ENCODE measurements at regions not wholly inside any gene's neighbourhood (a gene's known extent, or its start where the extent isn't known, plus 50 kb on each side); places are given as distances from the start of the nearest gene placed in this dataset.

DNA sequence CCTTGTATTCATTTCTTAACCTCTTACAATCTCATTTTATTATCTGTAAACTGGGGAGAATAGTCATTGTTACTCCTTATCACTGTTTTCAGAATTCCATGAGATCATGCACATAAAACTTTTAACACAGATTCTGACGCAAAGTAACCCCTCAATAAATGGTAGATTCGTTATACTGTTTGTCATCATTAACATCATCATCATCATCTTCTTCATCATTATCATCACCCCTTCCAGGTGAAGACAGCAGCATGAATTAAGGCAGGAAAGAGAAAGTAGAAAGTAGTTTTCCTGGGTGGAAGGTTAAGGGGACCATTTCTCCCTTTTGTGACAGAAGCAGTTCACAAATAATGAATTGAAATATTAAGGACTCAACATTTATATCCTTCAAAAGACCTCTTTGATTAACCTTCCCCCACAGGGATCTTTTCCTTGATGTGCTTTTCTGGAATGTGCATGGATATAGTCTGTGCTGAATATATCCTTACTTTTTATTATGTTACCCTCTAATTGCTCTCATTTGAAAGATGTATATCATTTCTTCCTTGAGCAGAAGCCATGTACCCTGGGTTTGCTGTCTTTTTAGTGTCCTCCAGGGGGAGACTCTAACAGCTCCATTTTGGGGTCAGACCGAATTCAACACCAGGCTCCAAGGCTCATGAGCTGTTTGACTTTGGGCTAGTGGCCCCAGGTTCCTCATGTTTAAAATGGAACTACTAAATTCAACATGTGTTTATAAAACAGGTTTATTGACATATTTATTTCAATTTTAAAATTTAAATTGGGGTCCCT is 1029.9 kb upstream of the WWC1 start:
- Mint-ChIP-seq H3K9me3 (no peaks in the 10 kb centered on the region), H3K36me3 (no peaks in the 10 kb centered on the region), H3K27me3 (no peaks in the 10 kb centered on the region), H3K4me1 (no peaks in the 10 kb centered on the region), H3K27ac (no peak overlapping the region), H3K4me3 (no peak overlapping the region)
- no peak for ATAC-seq

DNA sequence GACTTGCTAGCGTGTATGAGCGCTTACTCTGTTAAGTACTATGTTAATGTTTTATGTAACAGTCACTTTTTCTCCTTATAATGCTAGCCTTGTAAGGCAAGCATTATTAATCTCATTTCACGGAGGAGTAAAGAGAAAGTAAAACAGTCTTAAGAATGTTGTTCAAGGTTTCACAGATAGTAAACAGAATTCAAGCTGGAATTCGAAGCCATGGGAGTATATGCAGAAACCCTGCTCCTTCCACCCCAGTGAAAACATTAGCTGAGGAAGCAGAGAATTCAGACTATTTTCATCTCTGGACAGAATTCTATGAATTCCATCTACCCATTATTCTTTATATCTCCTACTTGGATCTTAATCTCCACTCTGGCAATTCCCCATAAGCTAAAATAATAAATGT is 1028.3 kb upstream of the WWC1 start:
- Mint-ChIP-seq H3K27ac (no peak overlapping the region), H3K36me3 (no peaks in the 10 kb centered on the region), H3K9me3 (no peaks in the 10 kb centered on the region), H3K27me3 (no peaks in the 10 kb centered on the region), H3K4me3 (no peak overlapping the region), H3K4me1 (no peaks in the 10 kb centered on the region)
- ATAC-seq: no peak

DNA sequence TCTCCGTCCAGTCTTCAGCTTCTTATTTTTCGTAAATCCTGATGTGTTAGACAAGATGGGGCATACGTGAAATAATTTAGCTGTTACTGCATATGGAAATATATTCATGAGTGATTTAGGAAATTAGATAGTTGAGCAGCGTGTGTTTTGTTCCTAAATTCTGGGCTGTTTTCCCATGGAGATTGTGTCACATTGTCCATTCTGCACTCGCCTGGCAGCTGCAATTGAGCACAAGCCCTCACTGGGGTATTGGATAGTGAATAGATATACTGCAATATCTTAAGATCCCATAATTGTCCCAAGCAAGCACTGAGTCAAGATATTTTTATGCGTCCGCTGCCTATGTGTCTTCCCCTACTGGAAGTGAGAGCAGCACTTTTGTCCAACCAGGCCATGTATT is 1027.1 kb upstream of the WWC1 start:
- H3K4me3 Mint-ChIP-seq: no peak overlapping the region
- no peaks in the 10 kb centered on the region for H3K9me3 Mint-ChIP-seq
- H3K27ac Mint-ChIP-seq: no peak overlapping the region
- no peaks in the 10 kb centered on the region for H3K4me1 Mint-ChIP-seq
- ATAC-seq: no peak
- no peaks in the 10 kb centered on the region for H3K36me3 Mint-ChIP-seq
- no peaks in the 10 kb centered on the region for H3K27me3 Mint-ChIP-seq

DNA sequence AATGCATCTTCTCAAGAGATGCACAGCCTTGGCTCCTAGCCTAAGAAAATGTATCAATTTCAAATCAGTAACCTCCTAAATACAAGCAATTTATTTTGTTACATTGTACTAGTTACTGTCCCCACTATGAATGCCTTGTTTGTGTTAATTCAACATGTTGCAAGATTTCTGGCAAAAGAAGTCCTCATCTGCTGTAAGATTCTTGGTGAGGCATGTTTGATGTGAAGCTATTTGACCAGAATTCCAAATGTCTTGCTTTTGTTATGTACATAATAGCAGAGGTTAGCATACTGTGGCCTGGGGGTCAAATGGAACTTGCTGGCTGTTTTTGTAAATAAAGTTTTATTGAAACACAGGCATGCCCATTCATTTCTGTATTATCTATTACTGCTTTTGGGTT is 1023.1 kb upstream of the WWC1 start:
- no peak overlapping the region for H3K4me3 Mint-ChIP-seq
- no peaks in the 10 kb centered on the region for H3K36me3 Mint-ChIP-seq
- ATAC-seq: no peak
- no peaks in the 10 kb centered on the region for H3K4me1 Mint-ChIP-seq
- no peak overlapping the region for H3K27ac Mint-ChIP-seq
- no peaks in the 10 kb centered on the region for H3K9me3 Mint-ChIP-seq
- no peaks in the 10 kb centered on the region for H3K27me3 Mint-ChIP-seq

DNA sequence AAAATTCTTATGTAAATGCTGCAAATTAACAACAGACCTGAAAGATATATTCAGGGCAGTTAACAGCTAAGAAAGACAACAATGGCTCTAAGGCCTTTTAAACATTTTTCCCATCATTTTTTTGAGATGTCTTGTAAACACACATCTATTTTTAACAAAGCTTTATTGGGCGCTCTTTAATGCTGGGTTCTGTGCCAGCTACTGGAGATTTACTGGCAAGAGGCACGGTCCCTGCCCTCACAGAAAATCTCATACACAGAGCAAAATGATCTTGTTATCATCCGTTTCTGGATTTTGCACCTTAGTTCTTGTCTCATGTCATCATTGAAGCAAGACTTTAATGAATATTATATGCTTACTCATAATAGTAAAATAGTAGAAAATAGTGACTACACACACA is 1022.3 kb upstream of the WWC1 start:
- no peak overlapping the region for H3K4me3 Mint-ChIP-seq
- H3K9me3 Mint-ChIP-seq: no peaks in the 10 kb centered on the region
- H3K27me3 Mint-ChIP-seq: no peaks in the 10 kb centered on the region
- no peaks in the 10 kb centered on the region for H3K36me3 Mint-ChIP-seq
- no peak for ATAC-seq
- no peak overlapping the region for H3K27ac Mint-ChIP-seq
- H3K4me1 Mint-ChIP-seq: no peaks in the 10 kb centered on the region

DNA sequence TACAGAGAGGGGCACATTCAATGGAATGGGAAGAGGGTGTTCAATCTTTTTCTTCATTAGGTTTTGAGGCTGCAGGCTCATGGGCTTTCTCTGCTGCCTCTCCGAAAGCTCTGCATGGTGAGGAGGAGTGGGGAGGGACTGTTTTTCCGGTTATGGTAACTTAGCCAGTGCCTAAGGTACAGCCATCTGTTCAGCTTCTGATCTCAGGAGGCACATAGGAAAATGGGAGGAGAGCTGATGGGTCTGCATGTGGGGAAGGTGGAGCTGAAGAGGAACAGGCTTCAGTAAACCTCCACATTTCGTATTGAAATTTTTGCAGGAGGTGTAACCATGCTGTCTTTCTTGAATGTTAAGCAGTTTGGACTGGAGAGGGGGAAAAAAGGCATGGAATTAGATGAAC is 1020.4 kb upstream of the WWC1 start:
- H3K27me3 Mint-ChIP-seq: no peaks in the 10 kb centered on the region
- no peaks in the 10 kb centered on the region for H3K4me1 Mint-ChIP-seq
- H3K36me3 Mint-ChIP-seq: no peaks in the 10 kb centered on the region
- H3K4me3 Mint-ChIP-seq: no peak overlapping the region
- no peak overlapping the region for H3K27ac Mint-ChIP-seq
- peaks cover 1% of the 10 kb centered on the region for H3K9me3 Mint-ChIP-seq
- no peak for ATAC-seq

DNA sequence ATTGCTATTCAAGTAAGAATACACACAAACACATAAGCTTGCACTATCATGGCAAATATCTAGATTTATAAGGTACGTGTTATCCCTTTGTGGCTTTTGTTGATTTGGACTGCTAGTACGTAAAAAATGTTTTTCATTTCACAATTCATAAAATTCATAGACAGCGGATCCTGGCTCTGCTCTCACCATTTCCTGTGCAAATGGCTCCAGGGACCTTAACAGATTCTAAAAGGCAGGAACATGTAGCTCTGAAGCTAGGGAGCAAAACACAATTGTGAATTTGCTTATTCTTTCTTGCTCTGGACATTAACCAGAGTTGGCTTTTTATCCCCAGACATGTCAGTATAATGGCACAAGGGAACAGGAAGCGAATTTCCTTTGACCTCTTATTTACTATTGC is 1019.9 kb upstream of the WWC1 start:
- Mint-ChIP-seq H3K36me3 (no peaks in the 10 kb centered on the region), H3K4me3 (no peak overlapping the region), H3K4me1 (no peaks in the 10 kb centered on the region), H3K27ac (no peak overlapping the region), H3K9me3 (peaks cover 3% of the 10 kb centered on the region), H3K27me3 (no peaks in the 10 kb centered on the region)
- no peak for ATAC-seq

DNA sequence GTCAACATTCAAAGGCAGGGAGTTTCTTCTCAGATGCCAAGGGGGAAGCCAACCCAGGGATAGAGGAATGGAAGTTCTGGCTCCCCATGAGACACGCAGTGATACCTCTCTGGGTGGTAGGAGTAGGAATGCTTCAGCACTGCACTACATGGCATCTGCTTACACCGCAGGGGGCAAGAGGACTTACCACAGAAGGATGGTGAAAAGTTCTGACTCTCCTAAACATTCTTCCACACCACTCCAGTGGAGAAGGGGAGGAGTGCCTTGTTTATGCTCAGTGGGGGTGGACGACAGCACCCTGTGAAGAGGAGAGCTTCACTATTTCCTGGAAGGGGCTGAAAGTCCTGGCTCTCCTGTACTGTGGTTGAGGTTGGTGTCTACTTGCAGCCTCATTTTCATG is 1011.3 kb upstream of the WWC1 start:
- Mint-ChIP-seq H3K36me3 (no peaks in the 10 kb centered on the region), H3K9me3 (peaks cover 9% of the 10 kb centered on the region), H3K4me3 (no peak overlapping the region), H3K27ac (no peak overlapping the region), H3K4me1 (no peaks in the 10 kb centered on the region), H3K27me3 (no peaks in the 10 kb centered on the region)
- ATAC-seq: no peak

DNA sequence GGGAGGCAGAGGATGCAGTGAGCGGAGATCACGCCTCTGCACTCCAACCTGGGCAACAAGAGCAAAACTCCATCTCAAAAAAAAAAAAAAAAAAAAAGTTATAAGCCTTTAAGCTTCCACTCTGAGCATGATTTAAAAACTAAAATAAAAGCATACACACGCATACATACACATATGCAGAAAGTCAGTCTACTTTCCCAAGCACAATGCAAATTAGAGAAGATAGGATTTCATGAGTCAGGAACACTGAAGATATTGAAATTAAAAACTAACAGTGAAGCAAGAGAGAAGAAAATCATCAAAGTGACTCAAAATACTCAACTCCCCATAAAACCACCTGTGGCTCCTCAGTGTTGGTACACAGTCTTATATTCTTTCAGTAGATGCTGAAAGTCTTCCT is 1009.5 kb upstream of the WWC1 start:
- Mint-ChIP-seq H3K27ac (no peak overlapping the region), H3K36me3 (no peaks in the 10 kb centered on the region), H3K4me1 (no peaks in the 10 kb centered on the region), H3K4me3 (no peak overlapping the region), H3K9me3 (peaks cover 10% of the 10 kb centered on the region), H3K27me3 (no peaks in the 10 kb centered on the region)
- no peak for ATAC-seq

DNA sequence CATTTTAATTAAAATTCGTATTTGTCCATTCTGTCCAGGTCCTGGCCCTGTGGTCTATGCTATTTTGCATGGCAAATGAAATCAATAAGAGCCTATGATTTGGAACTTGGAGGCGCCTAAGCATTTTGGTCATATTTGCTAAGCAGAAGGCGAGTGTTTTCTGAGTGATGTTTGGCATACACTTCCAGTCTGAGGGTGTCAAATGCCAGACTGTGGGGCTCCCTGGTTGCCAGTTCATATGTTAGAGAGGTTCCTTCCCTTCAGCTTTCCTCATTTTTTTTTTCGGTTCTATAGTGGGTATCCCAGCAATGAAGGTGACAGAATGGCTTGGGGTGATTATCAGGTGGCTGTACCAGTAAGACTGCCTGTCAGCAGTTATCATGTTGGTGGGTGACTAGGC is 1007.8 kb upstream of the WWC1 start:
- ATAC-seq: no peak
- Mint-ChIP-seq H3K36me3 (no peaks in the 10 kb centered on the region), H3K27ac (no peak overlapping the region), H3K4me1 (no peaks in the 10 kb centered on the region), H3K4me3 (no peak overlapping the region), H3K27me3 (no peaks in the 10 kb centered on the region), H3K9me3 (peaks cover 11% of the 10 kb centered on the region)

DNA sequence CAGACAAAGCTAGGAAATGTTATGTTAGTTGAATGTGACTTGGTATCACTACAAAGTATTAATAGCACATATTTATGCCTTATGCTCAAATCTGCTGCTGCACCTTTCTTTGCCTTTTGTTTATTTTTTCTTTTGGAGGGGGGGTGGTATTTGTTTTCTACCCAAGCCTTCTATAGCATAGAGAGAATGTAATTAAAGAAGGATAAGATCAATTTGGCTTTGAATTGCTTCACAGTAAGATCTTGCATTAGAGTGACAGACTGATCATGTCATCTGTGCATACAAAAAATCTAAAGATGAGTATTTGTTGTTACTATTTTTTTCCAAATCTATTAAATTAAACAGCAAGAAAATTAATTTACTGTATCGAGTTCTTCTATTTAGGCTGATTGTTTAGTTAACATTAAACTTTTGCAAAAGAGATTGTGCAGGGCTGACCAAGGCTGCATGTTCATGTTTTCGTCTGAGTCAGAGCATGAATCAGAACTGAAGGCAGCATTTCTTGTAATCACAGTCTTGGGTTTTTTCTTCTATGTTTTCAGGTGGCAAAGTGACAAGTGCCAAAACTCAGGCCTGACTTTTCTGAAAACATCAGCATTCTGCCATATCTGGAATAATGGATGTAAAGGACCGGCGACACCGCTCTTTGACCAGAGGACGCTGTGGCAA is 1007.1 kb upstream of the WWC1 start:
- Mint-ChIP-seq H3K36me3 (no peaks in the 10 kb centered on the region), H3K27ac (no peak overlapping the region), H3K9me3 (peaks cover 11% of the 10 kb centered on the region), H3K27me3 (no peaks in the 10 kb centered on the region), H3K4me3 (no peak overlapping the region), H3K4me1 (no peaks in the 10 kb centered on the region)
- no peak for ATAC-seq

DNA sequence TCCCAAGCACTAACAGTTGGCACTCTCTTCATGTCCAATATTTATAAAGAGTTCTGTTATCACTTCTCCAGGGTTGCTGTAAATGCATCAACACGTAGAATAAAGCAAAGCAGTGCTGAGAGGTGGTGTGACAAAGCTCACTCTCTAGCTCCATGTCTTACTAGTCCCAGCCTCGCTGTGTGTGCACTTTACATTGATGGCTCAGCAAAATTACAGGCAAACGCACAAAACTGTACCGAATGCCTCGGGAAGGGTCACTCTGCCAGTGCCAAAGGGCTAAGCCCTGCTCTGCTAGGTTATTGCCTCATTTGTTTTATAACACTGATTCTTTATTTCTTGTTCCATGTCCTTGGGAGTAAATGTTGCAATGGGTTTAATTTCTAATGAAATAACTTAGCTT is 1005.9 kb upstream of the WWC1 start:
- peaks cover 9% of the 10 kb centered on the region for H3K9me3 Mint-ChIP-seq
- ATAC-seq: no peak
- H3K4me1 Mint-ChIP-seq: no peaks in the 10 kb centered on the region
- H3K27me3 Mint-ChIP-seq: no peaks in the 10 kb centered on the region
- H3K4me3 Mint-ChIP-seq: no peak overlapping the region
- H3K36me3 Mint-ChIP-seq: no peaks in the 10 kb centered on the region
- no peak overlapping the region for H3K27ac Mint-ChIP-seq

DNA sequence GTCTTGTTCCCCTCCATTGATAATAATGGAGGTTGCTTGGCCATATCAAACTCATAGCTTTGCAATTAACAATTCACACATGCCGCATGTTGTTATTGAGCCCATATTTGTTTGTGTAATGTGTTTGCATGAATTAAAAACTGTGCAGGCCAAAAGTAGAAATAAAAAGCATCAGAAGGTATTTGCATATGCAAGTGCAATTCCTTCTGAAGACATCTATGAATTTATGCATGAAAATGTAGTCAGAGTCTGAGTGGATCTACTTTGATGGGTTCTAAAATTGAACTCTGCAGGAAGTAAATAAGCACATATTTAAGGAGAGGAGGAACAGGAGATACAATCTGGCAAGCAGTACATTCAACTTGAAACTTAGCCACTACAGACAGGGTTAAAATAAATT is 1004.6 kb upstream of the WWC1 start:
- H3K4me1 Mint-ChIP-seq: no peaks in the 10 kb centered on the region
- no peak for ATAC-seq
- no peaks in the 10 kb centered on the region for H3K27me3 Mint-ChIP-seq
- H3K4me3 Mint-ChIP-seq: no peak overlapping the region
- H3K9me3 Mint-ChIP-seq: peaks cover 10% of the 10 kb centered on the region
- H3K27ac Mint-ChIP-seq: no peak overlapping the region
- H3K36me3 Mint-ChIP-seq: no peaks in the 10 kb centered on the region

DNA sequence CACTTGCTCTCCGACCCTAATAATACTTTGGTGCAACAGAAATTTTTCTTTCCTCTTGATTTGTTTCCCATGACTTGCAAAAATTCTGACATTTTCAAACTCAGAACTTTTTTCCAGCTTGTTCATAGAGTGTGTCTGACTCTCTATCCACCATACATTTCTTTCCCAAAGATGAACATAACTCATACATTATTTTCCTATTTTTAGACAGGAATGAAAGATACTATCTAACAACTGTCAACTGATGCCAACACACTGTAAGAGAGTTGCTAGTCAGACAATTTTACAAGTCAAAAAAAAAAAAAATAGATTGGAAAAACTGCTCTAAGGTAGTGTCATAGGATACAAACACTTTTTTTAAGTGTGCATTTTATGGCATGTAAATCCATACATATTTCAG is 1001.0 kb upstream of the WWC1 start:
- Mint-ChIP-seq H3K36me3 (no peaks in the 10 kb centered on the region), H3K27me3 (no peaks in the 10 kb centered on the region), H3K9me3 (peaks cover 14% of the 10 kb centered on the region), H3K27ac (no peak overlapping the region), H3K4me1 (no peaks in the 10 kb centered on the region), H3K4me3 (no peak overlapping the region)
- ATAC-seq: no peak

DNA sequence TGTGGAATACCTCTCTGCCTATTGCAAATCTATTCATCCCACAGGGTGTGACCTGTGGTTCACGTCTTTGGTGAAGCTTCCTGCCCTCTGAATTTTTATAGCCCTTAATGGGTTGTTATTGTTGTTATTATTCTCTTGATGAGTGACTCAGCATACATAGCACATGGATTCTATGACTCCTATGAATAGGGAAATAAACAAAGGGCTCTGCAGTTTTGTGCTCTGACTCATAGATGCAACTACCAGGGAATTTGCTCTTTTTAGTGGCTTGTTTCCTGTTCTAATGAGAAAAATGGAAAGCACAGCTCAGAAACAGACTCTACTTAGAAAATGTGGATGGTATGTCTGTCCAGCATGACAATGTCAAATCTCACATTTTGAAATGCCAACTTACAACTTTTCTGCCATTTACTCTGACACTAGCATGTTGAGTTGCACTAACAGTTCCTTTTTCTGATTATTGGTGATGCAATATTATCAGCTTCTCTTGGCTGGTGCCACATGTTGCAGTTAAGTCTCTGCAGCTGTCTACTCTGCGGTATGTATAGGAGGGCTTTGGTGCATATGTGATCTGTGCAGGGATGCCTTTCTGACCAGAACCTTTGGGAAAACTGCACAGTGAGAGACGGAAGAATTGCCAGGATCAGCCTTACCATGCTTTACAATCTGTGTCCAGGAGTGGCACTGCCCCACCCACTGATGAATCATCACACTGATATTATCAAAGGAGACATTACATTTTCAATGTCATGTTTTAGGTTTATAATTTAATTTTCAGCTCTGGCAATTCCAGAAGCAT is 996.4 kb upstream of the WWC1 start:
- Mint-ChIP-seq H3K4me3 (no peak overlapping the region), H3K27me3 (no peaks in the 10 kb centered on the region), H3K4me1 (no peaks in the 10 kb centered on the region), H3K36me3 (no peaks in the 10 kb centered on the region), H3K9me3 (peaks cover 19% of the 10 kb centered on the region), H3K27ac (no peak overlapping the region)
- ATAC-seq: no peak

DNA sequence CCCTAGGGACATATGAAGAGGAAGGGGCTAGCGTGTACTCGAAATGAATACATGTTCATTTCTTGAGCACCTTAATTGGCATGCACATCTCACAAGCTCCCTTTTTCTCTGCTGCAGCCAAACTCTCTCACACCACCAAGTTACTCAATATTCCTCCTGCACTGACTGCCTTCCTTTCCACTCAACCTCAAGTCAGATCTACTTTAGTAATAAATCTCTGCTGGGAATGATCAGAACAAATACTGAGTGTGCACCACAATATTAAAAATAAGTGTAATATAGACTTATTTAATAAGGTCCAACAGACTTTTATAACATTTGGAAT is 995.8 kb upstream of the WWC1 start:
- Mint-ChIP-seq H3K4me3 (no peak overlapping the region), H3K9me3 (peaks cover 24% of the 10 kb centered on the region), H3K27me3 (no peaks in the 10 kb centered on the region), H3K36me3 (no peaks in the 10 kb centered on the region), H3K4me1 (no peaks in the 10 kb centered on the region), H3K27ac (no peak overlapping the region)
- ATAC-seq: no peak
